Right hindlimb (tissue), 1 donor: ENCODE measurements at regions not wholly inside any gene's neighbourhood (a gene's known extent, or its start where the extent isn't known, plus 50 kb on each side); places are given as distances from the start of the nearest gene placed in this dataset.

Source experiments
- DNase-seq: peaks from one replicate; pipeline ENCODE4 v3.0.0-alpha.2; 2018

GRCh38 chr13:105820415-105820814 lies 715.0 kb downstream of the EFNB2 start:
- no peak for DNase-seq

GRCh38 chr13:105817498-105817897 lies 718.0 kb downstream of the EFNB2 start:
- no peak for DNase-seq

GRCh38 chr13:105816994-105817393 lies 718.5 kb downstream of the EFNB2 start:
- no peak for DNase-seq

- no peak for DNase-seq
Observed at GRCh38 chr13:105814902-105815250, 720.6 kb downstream of the EFNB2 start.

- no peak for DNase-seq
Observed at GRCh38 chr13:105814219-105814901, 721.1 kb downstream of the EFNB2 start.

- no peak for DNase-seq
Observed at GRCh38 chr13:105806628-105806920, 728.9 kb downstream of the EFNB2 start.

GRCh38 chr13:105805892-105806627 lies 729.4 kb downstream of the EFNB2 start:
- no peak for DNase-seq

- no peak for DNase-seq
Observed at GRCh38 chr13:105804561-105805190, 730.8 kb downstream of the EFNB2 start.

GRCh38 chr13:105799155-105799554 lies 736.3 kb downstream of the EFNB2 start:
- no peak for DNase-seq

GRCh38 chr13:105798541-105798940 lies 736.9 kb downstream of the EFNB2 start:
- DNase-seq = no peak

- DNase-seq = no peak
Observed at GRCh38 chr13:105796081-105796480, 739.4 kb downstream of the EFNB2 start.

- no peak for DNase-seq
Observed at GRCh38 chr13:105790923-105791322, 744.5 kb downstream of the EFNB2 start.

GRCh38 chr13:105788530-105788929 lies 746.9 kb downstream of the EFNB2 start:
- no peak for DNase-seq

- no peak for DNase-seq
Observed at GRCh38 chr13:105787632-105788031, 747.8 kb downstream of the EFNB2 start.

GRCh38 chr13:105785436-105785835 lies 750.0 kb downstream of the EFNB2 start:
- no peak for DNase-seq

- DNase-seq = no peak
Observed at GRCh38 chr13:105783261-105783660, 752.2 kb downstream of the EFNB2 start.

GRCh38 chr13:105778196-105778595 lies 757.3 kb downstream of the EFNB2 start:
- no peak for DNase-seq

GRCh38 chr13:105774739-105775460 lies 760.6 kb downstream of the EFNB2 start:
- DNase-seq = no peak

- DNase-seq = no peak
Observed at GRCh38 chr13:105773863-105774538, 761.5 kb downstream of the EFNB2 start.

GRCh38 chr13:105773241-105773640 lies 762.2 kb downstream of the EFNB2 start:
- DNase-seq = no peak

- DNase-seq = no peak
Observed at GRCh38 chr13:105764486-105764885, 771.0 kb downstream of the EFNB2 start.

- no peak for DNase-seq
Observed at GRCh38 chr13:105763851-105764250, 771.6 kb downstream of the EFNB2 start.

- no peak for DNase-seq
Observed at GRCh38 chr13:105762096-105762495, 773.4 kb downstream of the EFNB2 start.
